Endothelial cell of umbilical vein (primary cell): ENCODE measurements at regions not wholly inside any gene's neighbourhood (a gene's known extent, or its start where the extent isn't known, plus 50 kb on each side); places are given as distances from the start of the nearest gene placed in this dataset.

Experiments
- BruUV-seq: library from RNA; stranded (reverse); fragments of 400-500 nt; replicated peaks from 2 replicates; lab custom pipeline; 2021; lab: Mats Ljungman, UMichigan
- CTCF ChIA-PET: fragments of 300-600, 350-600 bp; sonication (Branson Sonifier 250); formaldehyde crosslinking; loops from one replicate; lab custom pipeline; 2021; ENCODE audit warnings: antibody characterized with exemption, inconsistent platforms; lab: Charles Lee
- POLR2A ChIA-PET: fragments of 300-600, 350-600 bp; sonication (Branson Sonifier 250); formaldehyde crosslinking; loops from one replicate; lab custom pipeline; 2021; ENCODE audit warnings: antibody characterized with exemption, inconsistent platforms; lab: Charles Lee
- DNase-seq: peaks from one replicate; pipeline ENCODE4 v3.0.0-alpha.2; 2011; ENCODE audit warnings: low read depth, low spot score
- FAIRE-seq: peaks from 2 replicates; lab custom pipeline; 2011; peaks lifted over from hg19 to GRCh38; lab: Jason Lieb, UNC
- H2AFZ ChIP-seq: 2 replicates; pipeline ENCODE4 v1.6.0; 2012; ENCODE audit warnings: low read depth, low read length, control low read depth, inconsistent platforms
- H3K27ac ChIP-seq: 2 replicates; pipeline ENCODE4 v1.5.1; 2011; ENCODE audit warnings: low read depth, mild to moderate bottlenecking, control low read depth, low read length, moderate library complexity; ENCODE audit not compliant: insufficient read depth
- H3K27me3 ChIP-seq, 2 experiments: 2 replicates each; pipeline versions ENCODE4 v1.6.0 to v1.6.1; 2011; ENCODE audit warnings: low read length in 2 of 2, mixed read lengths in 1 of 2; ENCODE audit not compliant: control insufficient read depth in 2 of 2, insufficient read depth in 2 of 2
- H3K36me3 ChIP-seq, 2 experiments: 2 replicates in 1 of 2; 3 replicates in 1 of 2; pipeline ENCODE4 v1.5.1; 2011; ENCODE audit warnings: low read length in 2 of 2, mild to moderate bottlenecking in 1 of 2, moderate library complexity in 1 of 2; ENCODE audit not compliant: control insufficient read depth in 2 of 2, insufficient read depth in 2 of 2; ENCODE audit errors: extremely low read depth in 1 of 2
- H3K4me1 ChIP-seq: 3 replicates; pipeline ENCODE4 v1.5.1; 2011; ENCODE audit warnings: mild to moderate bottlenecking, low read length; ENCODE audit not compliant: control insufficient read depth, insufficient read depth; ENCODE audit errors: extremely low read depth
- H3K4me2 ChIP-seq: 2 replicates; pipeline ENCODE4 v1.6.1; 2011; ENCODE audit warnings: low read length, control low read depth, mixed read lengths; ENCODE audit not compliant: insufficient read depth
- H3K4me3 ChIP-seq, 3 experiments: fragments of 200-600 bp in 1 of 3; sonication (generic), shearing (Covaris generic) in 1 of 3; replicated peaks in 1 of 3; 2 replicates each; pipeline ENCODE4 v1.5.1; 2011 to 2016; ENCODE audit warnings: control low read depth in 3 of 3, low read length in 3 of 3, mild to moderate bottlenecking in 2 of 3, inconsistent platforms in 1 of 3, low read depth in 1 of 3, moderate library complexity in 1 of 3; ENCODE audit not compliant: insufficient read depth in 1 of 3
- H3K79me2 ChIP-seq: 2 replicates; pipeline ENCODE4 v1.6.0; 2012; ENCODE audit warnings: low read length, inconsistent platforms; ENCODE audit not compliant: control insufficient read depth, insufficient read depth
- H3K9ac ChIP-seq: replicated peaks from 2 replicates; pipeline ENCODE3; 2011; ENCODE audit warnings: low read length, control low read depth; ENCODE audit not compliant: insufficient read depth; ENCODE audit errors: extremely low read depth
- H3K9me1 ChIP-seq: replicated peaks from 3 replicates; pipeline ENCODE4 v1.6.0; 2011; ENCODE audit warnings: mild to moderate bottlenecking, low read length; ENCODE audit not compliant: control insufficient read depth, insufficient read depth; ENCODE audit errors: extremely low read depth
- H3K9me3 ChIP-seq: replicated peaks from 2 replicates; pipeline ENCODE4 v1.5.1; 2012; ENCODE audit warnings: low read length, inconsistent platforms; ENCODE audit not compliant: control insufficient read depth, insufficient read depth
- H4K20me1 ChIP-seq: replicated peaks from 2 replicates; pipeline ENCODE3; 2011; ENCODE audit warnings: mild to moderate bottlenecking, low read length; ENCODE audit not compliant: control insufficient read depth, insufficient read depth; ENCODE audit errors: extremely low read depth
- FOS ChIP-seq: IDR thresholded peaks from 2 replicates; pipeline ENCODE4 v1.6.1; 2011; ENCODE audit warnings: mild to moderate bottlenecking, low read length, moderate library complexity, borderline replicate concordance; ENCODE audit not compliant: insufficient read depth
- GATA2 ChIP-seq: IDR thresholded peaks from 2 replicates; pipeline ENCODE4 v1.7.0; 2011; ENCODE audit warnings: low read depth, mild to moderate bottlenecking, moderate library complexity, mixed read lengths, low read length; ENCODE audit not compliant: insufficient read length, insufficient read depth
- JUN ChIP-seq: IDR thresholded peaks from 2 replicates; pipeline ENCODE4 v1.6.1; 2011; ENCODE audit warnings: borderline replicate concordance, low read depth; ENCODE audit not compliant: insufficient read length, insufficient read depth
- MAX ChIP-seq: IDR thresholded peaks from 2 replicates; pipeline ENCODE4 v1.6.1; 2011; ENCODE audit not compliant: insufficient read depth, insufficient read length
- MYC ChIP-seq: IDR thresholded peaks from one replicate; pipeline ENCODE4 v1.6.1; 2011; ENCODE audit warnings: mild to moderate bottlenecking, low read depth, low read length
- POLR2A ChIP-seq: IDR thresholded peaks from 2 replicates; pipeline ENCODE4 v1.6.1; 2012; ENCODE audit warnings: low read depth, mild to moderate bottlenecking, control low read depth, low read length
- POLR2AphosphoS5 ChIP-seq: IDR thresholded peaks from 2 replicates; pipeline ENCODE4 v1.6.1; 2012; ENCODE audit warnings: low read depth, mild to moderate bottlenecking, control low read depth, low read length, moderate library complexity; ENCODE audit not compliant: insufficient read depth
- dilution Hi-C: fragments of 300-500 bp; cut with MboI; formaldehyde crosslinking; loops from one replicate; pipeline ENCODE4 v1.15.0; 2019; ENCODE audit warnings: low sequenced_read_pairs; ENCODE audit not compliant: extremely low pct_ligation_motif_present
- intact Hi-C: fragments of 100-400 bp; cut with micrococcal nuclease; formaldehyde crosslinking; loops from one replicate; pipeline ENCODE4 v1.10.0; 2022

GRCh38 chr16:17520561-17520960 lies 49.8 kb upstream of the XYLT1 start:
- H3K36me3 ChIP-seq, result no peaks in the 10 kb centered on the region
- BruUV-seq, result no TSS peak
- ChIA-PET POLR2A (no interaction called here), CTCF (no interaction called here)
- no peak overlapping the region for H3K27ac ChIP-seq
- DNase-seq (no peak), FAIRE-seq (no peak)
- intact Hi-C loops (no loop called here), dilution Hi-C loops (no loop called here)
- H3K9me1 ChIP-seq, result no peaks in the 10 kb centered on the region
- TF ChIP-seq MYC (no peak), JUN (no peak), FOS (no peak), POLR2AphosphoS5 (no peak), GATA2 (no peak), POLR2A (no peak), MAX (no peak)
- H3K4me2 ChIP-seq, result no peak overlapping the region
- H4K20me1 ChIP-seq, result no peaks in the 10 kb centered on the region
- peaks cover 2% of the 10 kb centered on the region for H3K9me3 ChIP-seq
- no peak overlapping the region for H2AFZ ChIP-seq
- no peaks in the 10 kb centered on the region for H3K79me2 ChIP-seq
- H3K27me3 ChIP-seq, result no peaks in the 10 kb centered on the region
- H3K4me1 ChIP-seq, result no peaks in the 10 kb centered on the region
- H3K4me3 ChIP-seq, result no peak overlapping the region
- no peak overlapping the region for H3K9ac ChIP-seq
